D721Med (cell line): ENCODE measurements at regions not wholly inside any gene's neighbourhood (a gene's known extent, or its start where the extent isn't known, plus 50 kb on each side); places are given as distances from the start of the nearest gene placed in this dataset.

Experiments
- DNase-seq: peaks from one replicate; pipeline ENCODE4 v3.0.0; 2011; ENCODE audit warnings: low spot score; ENCODE audit not compliant: insufficient read length
- FAIRE-seq: peaks from 2 replicates; lab custom pipeline; 2011; peaks lifted over from hg19 to GRCh38; lab: Jason Lieb, UNC
- CTCF ChIP-seq: IDR thresholded peaks from 2 replicates; pipeline ENCODE4 v1.5.1; 2012; ENCODE audit warnings: mild to moderate bottlenecking, control low read depth; ENCODE audit not compliant: insufficient read depth; ENCODE audit errors: missing control alignments

GRCh38 chr3:132241776-132242514, 75.3 kb upstream of the ACP3 start:
- no peak for FAIRE-seq
- DNase-seq: no peak
- no peak for TF ChIP-seq CTCF

- FAIRE-seq (no peak), DNase-seq (no peak)
These were observed 74.4 kb upstream of the ACP3 start for GRCh38 chr3:132242790-132243189.

GRCh38 chr3:132245552-132246142, 71.6 kb upstream of the ACP3 start:
- TF ChIP-seq CTCF: no peak
- DNase-seq (no peak), FAIRE-seq (no peak)

More at GRCh38 chr3:132242790-132243189, 74.4 kb upstream of the ACP3 start:
- no peak for TF ChIP-seq CTCF

- DNase-seq (no peak), FAIRE-seq (no peak)
- TF ChIP-seq CTCF: no peak
These were observed 71.0 kb upstream of the ACP3 start for GRCh38 chr3:132246212-132246611.

GRCh38 chr3:132247211-132247610, 70.0 kb upstream of the ACP3 start:
- no peak for TF ChIP-seq CTCF
- DNase-seq (no peak), FAIRE-seq (no peak)

- FAIRE-seq: no peak
- TF ChIP-seq CTCF: no peak
- DNase-seq: no peak
These were observed 68.7 kb upstream of the ACP3 start for GRCh38 chr3:132248490-132248889.
